Ishikawa (cell line): ENCODE measurements at regions not wholly inside any gene's neighbourhood (a gene's known extent, or its start where the extent isn't known, plus 50 kb on each side); places are given as distances from the start of the nearest gene placed in this dataset.

ENCODE experiments used
- CEBPB ChIP-seq: IDR thresholded peaks from 2 replicates; pipeline ENCODE4 v1.6.1; 2012
- CREB1 ChIP-seq: IDR thresholded peaks from 2 replicates; pipeline ENCODE4 v1.6.1; 2012; ENCODE audit warnings: low read depth
- EGR1 ChIP-seq: IDR thresholded peaks from 2 replicates; pipeline ENCODE4 v1.6.1; 2012
- EP300 ChIP-seq: IDR thresholded peaks from 2 replicates; pipeline ENCODE4 v1.6.1; 2012; ENCODE audit warnings: borderline replicate concordance
- FOXM1 ChIP-seq: IDR thresholded peaks from 2 replicates; pipeline ENCODE4 v1.6.1; 2012; ENCODE audit warnings: low read depth, borderline replicate concordance
- NFIC ChIP-seq: IDR thresholded peaks from 2 replicates; pipeline ENCODE4 v1.6.1; 2012
- RAD21 ChIP-seq: IDR thresholded peaks from 2 replicates; pipeline ENCODE4 v1.6.1; 2012; ENCODE audit warnings: low read depth
- TAF1 ChIP-seq: IDR thresholded peaks from 2 replicates; pipeline ENCODE4 v1.6.1; 2012; ENCODE audit warnings: low read depth, mild to moderate bottlenecking
- TCF12 ChIP-seq: IDR thresholded peaks from 2 replicates; pipeline ENCODE4 v1.6.1; 2012; ENCODE audit warnings: low read depth
- TEAD4 ChIP-seq: IDR thresholded peaks from 2 replicates; pipeline ENCODE4 v1.6.1; 2012
- YY1 ChIP-seq: IDR thresholded peaks from 2 replicates; pipeline ENCODE4 v1.6.1; 2012; ENCODE audit warnings: low read depth
- ZBTB7A ChIP-seq: IDR thresholded peaks from 2 replicates; pipeline ENCODE4 v1.6.1; 2012; ENCODE audit warnings: low read depth
- TF ChIP-seq, protein P1 (sequence below): IDR thresholded peaks from 2 replicates; pipeline ENCODE4 v1.6.1; 2012; ENCODE audit warnings: low read depth, mild to moderate bottlenecking
- TF ChIP-seq, protein P2 (sequence below): IDR thresholded peaks from 2 replicates; pipeline ENCODE4 v1.6.1; 2012

DNA sequence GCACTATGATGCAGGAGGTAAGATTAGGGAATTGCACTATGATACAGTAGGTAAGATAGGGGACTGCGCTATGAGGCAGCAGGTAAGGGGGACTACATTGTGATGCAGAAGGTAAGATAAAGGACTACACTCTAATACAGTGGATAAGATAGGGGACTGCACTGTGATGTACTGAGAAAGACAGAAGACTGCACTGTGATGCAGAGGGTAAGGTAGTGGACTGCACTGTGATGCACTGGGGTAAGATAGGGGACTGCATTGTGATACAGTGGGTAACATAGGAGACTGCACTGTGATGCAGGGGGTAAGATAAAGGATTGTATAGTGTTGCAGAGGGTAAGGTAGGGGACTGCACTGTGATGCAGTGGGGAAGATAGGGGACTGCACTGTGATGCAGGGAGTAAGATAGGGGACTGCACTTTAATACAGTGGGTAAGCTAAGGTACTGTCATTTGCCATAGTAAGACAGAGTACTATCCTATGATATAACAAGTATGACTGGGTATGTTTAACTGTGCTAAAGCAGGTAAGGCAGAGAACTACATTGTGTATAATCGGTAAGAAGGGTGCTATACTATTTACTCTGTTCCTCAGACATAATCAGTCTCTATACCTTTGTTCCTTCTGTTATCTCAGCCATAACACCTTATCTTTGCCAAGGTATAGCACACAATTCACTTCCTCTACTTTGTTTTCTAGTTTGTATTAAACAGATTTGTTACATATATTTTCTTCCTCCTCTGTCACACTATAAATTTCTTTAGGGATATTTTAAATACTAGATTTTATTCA is 208.5 kb downstream of the BARHL2 start:
- TF ChIP-seq ZBTB7A (no peak), TAF1 (no peak), YY1 (no peak), CEBPB (no peak), EGR1 (no peak), CREB1 (no peak), RAD21 (no peak), FOXM1 (no peak), NFIC (no peak), TEAD4 (no peak), EP300 (no peak), TCF12 (no peak)
- TF ChIP-seq, protein P1, sequence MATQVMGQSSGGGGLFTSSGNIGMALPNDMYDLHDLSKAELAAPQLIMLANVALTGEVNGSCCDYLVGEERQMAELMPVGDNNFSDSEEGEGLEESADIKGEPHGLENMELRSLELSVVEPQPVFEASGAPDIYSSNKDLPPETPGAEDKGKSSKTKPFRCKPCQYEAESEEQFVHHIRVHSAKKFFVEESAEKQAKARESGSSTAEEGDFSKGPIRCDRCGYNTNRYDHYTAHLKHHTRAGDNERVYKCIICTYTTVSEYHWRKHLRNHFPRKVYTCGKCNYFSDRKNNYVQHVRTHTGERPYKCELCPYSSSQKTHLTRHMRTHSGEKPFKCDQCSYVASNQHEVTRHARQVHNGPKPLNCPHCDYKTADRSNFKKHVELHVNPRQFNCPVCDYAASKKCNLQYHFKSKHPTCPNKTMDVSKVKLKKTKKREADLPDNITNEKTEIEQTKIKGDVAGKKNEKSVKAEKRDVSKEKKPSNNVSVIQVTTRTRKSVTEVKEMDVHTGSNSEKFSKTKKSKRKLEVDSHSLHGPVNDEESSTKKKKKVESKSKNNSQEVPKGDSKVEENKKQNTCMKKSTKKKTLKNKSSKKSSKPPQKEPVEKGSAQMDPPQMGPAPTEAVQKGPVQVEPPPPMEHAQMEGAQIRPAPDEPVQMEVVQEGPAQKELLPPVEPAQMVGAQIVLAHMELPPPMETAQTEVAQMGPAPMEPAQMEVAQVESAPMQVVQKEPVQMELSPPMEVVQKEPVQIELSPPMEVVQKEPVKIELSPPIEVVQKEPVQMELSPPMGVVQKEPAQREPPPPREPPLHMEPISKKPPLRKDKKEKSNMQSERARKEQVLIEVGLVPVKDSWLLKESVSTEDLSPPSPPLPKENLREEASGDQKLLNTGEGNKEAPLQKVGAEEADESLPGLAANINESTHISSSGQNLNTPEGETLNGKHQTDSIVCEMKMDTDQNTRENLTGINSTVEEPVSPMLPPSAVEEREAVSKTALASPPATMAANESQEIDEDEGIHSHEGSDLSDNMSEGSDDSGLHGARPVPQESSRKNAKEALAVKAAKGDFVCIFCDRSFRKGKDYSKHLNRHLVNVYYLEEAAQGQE = no peak
- TF ChIP-seq, protein P2, sequence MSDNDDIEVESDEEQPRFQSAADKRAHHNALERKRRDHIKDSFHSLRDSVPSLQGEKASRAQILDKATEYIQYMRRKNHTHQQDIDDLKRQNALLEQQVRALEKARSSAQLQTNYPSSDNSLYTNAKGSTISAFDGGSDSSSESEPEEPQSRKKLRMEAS = no peak
